ENCODE measurements at regions not wholly inside any gene's neighbourhood (a gene's known extent, or its start where the extent isn't known, plus 50 kb on each side); places are given as distances from the start of the nearest gene placed in this dataset.
"Not testable (repeated sequence)": the region's sequence is repeated elsewhere in the genome, so short reads cannot be mapped to it uniquely, and the experiment has no call there.

- H3K36me3 ChIP-seq (ENCODE audit: control insufficient read depth, insufficient read depth, low read length); H3K4me1 ChIP-seq (ENCODE audit: control insufficient read depth, insufficient read depth, low read length); H3K27me3 ChIP-seq (ENCODE audit: control insufficient read depth, insufficient read depth, low read length); H3K4me3 ChIP-seq (ENCODE audit: low read length); DNase-seq (ENCODE audit: low read depth, low spot score); H3K9me3 ChIP-seq (ENCODE audit: control insufficient read depth, insufficient read depth, low read length); H3K27ac ChIP-seq (ENCODE audit: low read length): not testable (repeated sequence)
- no CpG with 5 or more reads among the region's 1 CpG for WGBS (ENCODE audit: insufficient coverage, insufficient read length)
Observed at GRCh38 chr1:65542592-65542991, 122.1 kb downstream of the LEPR start.

- not testable (repeated sequence) for H3K27ac ChIP-seq (ENCODE audit: low read length); H3K36me3 ChIP-seq (ENCODE audit: control insufficient read depth, insufficient read depth, low read length); H3K9me3 ChIP-seq (ENCODE audit: control insufficient read depth, insufficient read depth, low read length); DNase-seq (ENCODE audit: low read depth, low spot score); H3K4me1 ChIP-seq (ENCODE audit: control insufficient read depth, insufficient read depth, low read length); H3K27me3 ChIP-seq (ENCODE audit: control insufficient read depth, insufficient read depth, low read length)
- WGBS (ENCODE audit: insufficient coverage, insufficient read length), result no CpG with 5 or more reads among the region's 25 CpGs
- H3K4me3 ChIP-seq (ENCODE audit: low read length), result peak overlapping the region; percentile 43; the same call in 1 of the 2 replicates
Observed at GRCh38 chr1:65550306-65551010, 130.0 kb downstream of the LEPR start.

DNA sequence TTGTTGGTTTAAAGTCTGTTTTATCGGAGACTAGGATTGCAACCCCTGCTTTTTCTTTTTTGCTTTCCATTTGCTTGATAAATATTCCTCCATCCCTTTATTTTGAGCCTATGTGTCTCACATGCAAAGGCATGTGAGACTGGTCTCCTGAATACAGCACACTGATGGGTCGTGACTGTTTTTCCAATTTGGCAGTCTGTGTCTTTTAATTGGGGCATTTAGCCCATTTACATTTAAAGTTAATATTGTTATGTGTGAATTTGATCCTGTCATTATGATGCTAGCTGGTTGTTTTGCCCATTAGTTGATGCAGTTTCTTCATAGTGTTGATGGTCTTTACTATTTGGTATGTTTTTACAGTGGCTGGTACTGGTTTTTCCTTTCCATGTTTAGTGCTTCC lies 132.0 kb downstream of the LEPR start:
- not testable (repeated sequence) for H3K27ac ChIP-seq (ENCODE audit: low read length); H3K27me3 ChIP-seq (ENCODE audit: control insufficient read depth, insufficient read depth, low read length); H3K4me1 ChIP-seq (ENCODE audit: control insufficient read depth, insufficient read depth, low read length); DNase-seq (ENCODE audit: low read depth, low spot score); H3K4me3 ChIP-seq (ENCODE audit: low read length); H3K36me3 ChIP-seq (ENCODE audit: control insufficient read depth, insufficient read depth, low read length); H3K9me3 ChIP-seq (ENCODE audit: control insufficient read depth, insufficient read depth, low read length)
- no CpG with 5 or more reads among the region's 2 CpGs for WGBS (ENCODE audit: insufficient coverage, insufficient read length)

GRCh38 chr1:65554086-65554764 lies 133.8 kb downstream of the LEPR start:
- WGBS (ENCODE audit: insufficient coverage, insufficient read length), result no CpG with 5 or more reads among the region's 6 CpGs
- H3K4me3 ChIP-seq (ENCODE audit: low read length); H3K36me3 ChIP-seq (ENCODE audit: control insufficient read depth, insufficient read depth, low read length); H3K4me1 ChIP-seq (ENCODE audit: control insufficient read depth, insufficient read depth, low read length); DNase-seq (ENCODE audit: low read depth, low spot score); H3K27me3 ChIP-seq (ENCODE audit: control insufficient read depth, insufficient read depth, low read length); H3K27ac ChIP-seq (ENCODE audit: low read length); H3K9me3 ChIP-seq (ENCODE audit: control insufficient read depth, insufficient read depth, low read length): not testable (repeated sequence)

DNA sequence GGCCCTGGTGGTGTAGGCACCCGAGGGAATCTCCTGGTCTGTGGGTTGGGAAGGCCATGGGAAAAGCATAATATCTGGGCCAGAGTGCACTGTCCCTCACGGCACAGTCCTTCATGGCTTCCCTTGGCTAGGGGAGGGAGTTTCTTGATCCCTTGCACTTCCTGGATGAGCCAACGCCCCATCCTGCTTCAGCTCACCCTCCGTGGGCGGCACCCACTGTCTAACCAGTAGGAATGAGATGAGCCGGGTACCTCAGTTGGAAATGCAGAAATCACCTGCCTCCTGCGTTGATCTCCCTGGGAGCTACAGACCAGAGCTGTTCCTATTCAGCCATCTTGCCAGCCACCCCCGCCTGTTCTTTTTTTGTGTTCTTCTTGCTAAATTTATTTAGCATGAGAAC lies 134.4 kb downstream of the LEPR start:
- no peak for DNase-seq (ENCODE audit: low read depth, low spot score)

DNA sequence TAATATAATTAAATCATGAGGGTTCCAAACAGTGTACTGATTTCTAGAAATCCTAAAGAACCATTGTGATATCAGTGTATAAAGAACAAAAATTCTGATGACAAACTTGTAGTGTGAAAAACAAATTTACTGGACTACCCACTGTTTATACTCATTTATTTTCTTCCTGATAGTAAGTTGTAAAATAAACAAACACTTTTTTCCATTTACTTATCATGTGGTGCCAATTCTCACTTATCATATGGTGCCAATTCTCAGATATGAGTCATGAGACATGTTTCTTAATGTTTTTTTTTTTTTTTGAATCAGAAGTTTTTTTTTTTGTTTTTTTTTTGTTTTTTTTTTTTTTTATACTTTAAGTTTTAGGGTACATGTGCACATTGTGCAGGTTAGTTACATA lies 137.7 kb downstream of the LEPR start:
- no peaks in the 10 kb centered on the region for H3K9me3 ChIP-seq (ENCODE audit: control insufficient read depth, insufficient read depth, low read length)
- no peak overlapping the region for H3K27ac ChIP-seq (ENCODE audit: low read length)
- H3K4me3 ChIP-seq (ENCODE audit: low read length), result no peak overlapping the region
- H3K4me1 ChIP-seq (ENCODE audit: control insufficient read depth, insufficient read depth, low read length), result no peaks in the 10 kb centered on the region
- H3K36me3 ChIP-seq (ENCODE audit: control insufficient read depth, insufficient read depth, low read length), result no peaks in the 10 kb centered on the region
- no peaks in the 10 kb centered on the region for H3K27me3 ChIP-seq (ENCODE audit: control insufficient read depth, insufficient read depth, low read length)
- no peak for DNase-seq (ENCODE audit: low read depth, low spot score)

More for the DNA sequence above, 134.4 kb downstream of the LEPR start:
- Histone ChIP-seq H3K9me3 (ENCODE audit: control insufficient read depth, insufficient read depth, low read length) (no peaks in the 10 kb centered on the region), H3K36me3 (ENCODE audit: control insufficient read depth, insufficient read depth, low read length) (no peaks in the 10 kb centered on the region), H3K27ac (ENCODE audit: low read length) (no peak overlapping the region), H3K4me1 (ENCODE audit: control insufficient read depth, insufficient read depth, low read length) (no peaks in the 10 kb centered on the region), H3K27me3 (ENCODE audit: control insufficient read depth, insufficient read depth, low read length) (no peaks in the 10 kb centered on the region), H3K4me3 (ENCODE audit: low read length) (no peak overlapping the region)
- no CpG with 5 or more reads among the region's 8 CpGs for WGBS (ENCODE audit: insufficient coverage, insufficient read length)

- DNase-seq (ENCODE audit: low read depth, low spot score), result no peak
- no peaks in the 10 kb centered on the region for H3K9me3 ChIP-seq (ENCODE audit: control insufficient read depth, insufficient read depth, low read length)
- H3K4me1 ChIP-seq (ENCODE audit: control insufficient read depth, insufficient read depth, low read length), result no peaks in the 10 kb centered on the region
- H3K36me3 ChIP-seq (ENCODE audit: control insufficient read depth, insufficient read depth, low read length), result no peaks in the 10 kb centered on the region
- no peak overlapping the region for H3K27ac ChIP-seq (ENCODE audit: low read length)
- H3K4me3 ChIP-seq (ENCODE audit: low read length), result peak overlapping the region; percentile 12; the same call in 1 of the 2 replicates
- H3K27me3 ChIP-seq (ENCODE audit: control insufficient read depth, insufficient read depth, low read length), result no peaks in the 10 kb centered on the region
- no CpG with 5 or more reads among the region's 7 CpGs for WGBS (ENCODE audit: insufficient coverage, insufficient read length)
Observed at GRCh38 chr1:65564493-65564892, 144.0 kb downstream of the LEPR start.

DNA sequence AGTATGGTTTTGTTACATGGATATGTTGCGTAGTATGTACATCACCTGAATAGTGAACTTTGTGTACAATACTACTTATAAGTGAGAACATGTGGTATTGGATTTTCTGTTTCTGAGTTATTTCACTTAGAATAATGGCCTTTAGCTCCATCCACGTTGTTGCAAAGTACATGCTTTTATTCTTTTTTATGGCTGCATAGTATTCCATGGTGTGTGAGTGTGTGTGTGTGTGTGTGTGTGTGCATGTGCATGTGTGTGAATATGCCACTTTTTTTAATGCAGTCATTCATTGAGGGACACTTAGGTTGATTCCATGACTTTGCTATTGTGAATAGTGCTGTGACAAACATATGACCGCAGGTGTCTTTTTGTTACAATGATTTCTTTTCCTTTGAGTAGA lies 147.8 kb downstream of the LEPR start:
- no CpG with 5 or more reads among the region's 3 CpGs for WGBS (ENCODE audit: insufficient coverage, insufficient read length)
- no peaks in the 10 kb centered on the region for H3K27me3 ChIP-seq (ENCODE audit: control insufficient read depth, insufficient read depth, low read length)
- no peak overlapping the region for H3K27ac ChIP-seq (ENCODE audit: low read length)
- no peaks in the 10 kb centered on the region for H3K36me3 ChIP-seq (ENCODE audit: control insufficient read depth, insufficient read depth, low read length)
- H3K9me3 ChIP-seq (ENCODE audit: control insufficient read depth, insufficient read depth, low read length), result no peaks in the 10 kb centered on the region
- no peak for DNase-seq (ENCODE audit: low read depth, low spot score)
- H3K4me3 ChIP-seq (ENCODE audit: low read length), result no peak overlapping the region
- no peaks in the 10 kb centered on the region for H3K4me1 ChIP-seq (ENCODE audit: control insufficient read depth, insufficient read depth, low read length)

- Histone ChIP-seq H3K27me3 (ENCODE audit: control insufficient read depth, insufficient read depth, low read length) (no peaks in the 10 kb centered on the region), H3K27ac (ENCODE audit: low read length) (no peak overlapping the region), H3K4me3 (ENCODE audit: low read length) (no peak overlapping the region; the same call in 1 of the 2 replicates), H3K9me3 (ENCODE audit: control insufficient read depth, insufficient read depth, low read length) (no peaks in the 10 kb centered on the region), H3K4me1 (ENCODE audit: control insufficient read depth, insufficient read depth, low read length) (no peaks in the 10 kb centered on the region), H3K36me3 (ENCODE audit: control insufficient read depth, insufficient read depth, low read length) (no peaks in the 10 kb centered on the region)
- WGBS (ENCODE audit: insufficient coverage, insufficient read length), result no CpG with 5 or more reads among the region's 10 CpGs
- DNase-seq (ENCODE audit: low read depth, low spot score), result no peak
Observed at GRCh38 chr1:65572701-65573421, 152.4 kb downstream of the LEPR start.

DNA sequence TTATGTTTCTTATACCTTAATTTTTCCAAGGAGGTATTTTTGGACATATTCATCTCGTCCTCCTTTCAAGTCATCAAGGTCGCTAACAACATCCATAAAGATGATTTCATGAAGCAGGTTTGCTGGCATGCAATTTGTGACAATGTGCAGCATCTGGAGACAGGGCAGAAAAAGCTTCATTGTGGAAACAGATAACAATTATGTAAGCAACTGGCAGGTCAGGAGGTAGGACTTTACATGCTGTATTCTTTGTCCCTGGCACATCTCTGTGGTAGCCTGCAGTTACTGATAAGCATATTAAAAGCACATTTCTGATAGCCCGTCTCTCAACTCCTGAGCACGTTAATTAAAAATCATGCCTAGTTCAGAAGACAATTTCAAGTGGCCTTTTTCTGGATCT lies 156.8 kb downstream of the LEPR start:
- no CpG with 5 or more reads among the region's 4 CpGs for WGBS (ENCODE audit: insufficient coverage, insufficient read length)
- no peak overlapping the region for H3K4me3 ChIP-seq (ENCODE audit: low read length)
- no peaks in the 10 kb centered on the region for H3K4me1 ChIP-seq (ENCODE audit: control insufficient read depth, insufficient read depth, low read length)
- H3K27ac ChIP-seq (ENCODE audit: low read length), result no peak overlapping the region
- DNase-seq (ENCODE audit: low read depth, low spot score), result no peak
- no peaks in the 10 kb centered on the region for H3K27me3 ChIP-seq (ENCODE audit: control insufficient read depth, insufficient read depth, low read length)
- no peaks in the 10 kb centered on the region for H3K9me3 ChIP-seq (ENCODE audit: control insufficient read depth, insufficient read depth, low read length)
- H3K36me3 ChIP-seq (ENCODE audit: control insufficient read depth, insufficient read depth, low read length), result no peaks in the 10 kb centered on the region

Measured in iPS DF 6.9 (cell line).